Testis (tissue), 2 donors: ENCODE measurements at regions not wholly inside any gene's neighbourhood (a gene's known extent, or its start where the extent isn't known, plus 50 kb on each side); places are given as distances from the start of the nearest gene placed in this dataset.

Source experiments
- DNase-seq: peaks from one replicate; pipeline ENCODE4 v3.0.0-alpha.2; 2019
- H3K27ac ChIP-seq, 2 donors: fragments of 200-600 bp; sonication (generic); one replicate each; pipeline ENCODE4 v1.5.1; 2019
- H3K27me3 ChIP-seq: fragments of 200-600 bp; sonication (generic); one replicate; pipeline ENCODE4 v1.5.1; 2019
- H3K36me3 ChIP-seq: fragments of 200-600 bp; sonication (generic); one replicate; pipeline ENCODE4 v1.5.1; 2017; ENCODE audit warnings: low read depth; ENCODE audit errors: missing control alignments
- H3K4me1 ChIP-seq: fragments of 200-600 bp; sonication (generic); one replicate; pipeline ENCODE4 v1.5.1; 2019
- H3K4me3 ChIP-seq, 2 donors: fragments of 200-600 bp; sonication (generic); one replicate each; pipeline ENCODE4 v1.5.1; 2017 to 2019
- H3K9me3 ChIP-seq: fragments of 200-600 bp; sonication (generic); one replicate; pipeline ENCODE4 v1.5.1; 2017
- CTCF ChIP-seq, 3 experiments: fragments of 450-650 bp in 2 of 3; fragments of 200-600 bp in 1 of 3; sonication (generic) in 1 of 3; IDR thresholded peaks; one replicate each; pipeline ENCODE4 v1.5.1; 2016 to 2019; ENCODE audit warnings: antibody characterized with exemption in 3 of 3, mild to moderate bottlenecking in 2 of 3, moderate library complexity in 1 of 3
- POLR2A ChIP-seq: fragments of 450-650 bp; IDR thresholded peaks from one replicate; pipeline ENCODE4 v1.6.1; 2017; ENCODE audit warnings: antibody characterized with exemption, mild to moderate bottlenecking, moderate library complexity
- WGBS, 2 donors: methylation state at CpG; one replicate each; pipeline ENCODE4 v1.1.5; 2018; 5-methylcytosine and 5-hydroxymethylcytosine counted together
- intact Hi-C: fragments of 100-400 bp; cut with DNase I; formaldehyde crosslinking; loops from one replicate; pipeline ENCODE4 v1.15.1; 2023; ENCODE audit warnings: low total_unique reads

GRCh38 chr17:70622368-70623260, 453.3 kb downstream of the KCNJ2 start:
- 51 to 58% methylated on average over 12 of the region's 12 CpGs for WGBS, 2 donors
- no peak overlapping the region for H3K4me3 ChIP-seq
- peak; percentile 31 for DNase-seq
- H3K4me1 ChIP-seq: no peaks in the 10 kb centered on the region
- no peak overlapping the region for H3K27ac ChIP-seq
- TF ChIP-seq CTCF (IDR thresholded peaks at IDR 0.05) (peak in 1 of 3 experiments; percentile 17), POLR2A (no peak)
- H3K27me3 ChIP-seq: no peaks in the 10 kb centered on the region
- H3K9me3 ChIP-seq: no peaks in the 10 kb centered on the region
- intact Hi-C loops: loop anchor here (5.0 kb wide), 1 partner anchor 1050 kb away; no protein-coding TSS in a partner anchor
- no peaks in the 10 kb centered on the region for H3K36me3 ChIP-seq

- H3K27ac ChIP-seq: no peak overlapping the region
- DNase-seq: no peak
- intact Hi-C loops: loop anchor here (5.0 kb wide), 1 partner anchor 1052 kb away; no protein-coding TSS in a partner anchor
Measured at GRCh38 chr17:70624211-70624610, 454.9 kb downstream of the KCNJ2 start.

GRCh38 chr17:70629902-70630301, 460.6 kb downstream of the KCNJ2 start:
- peak in 2 of 3 experiments; percentile 7 to 28 for TF ChIP-seq CTCF (IDR thresholded peaks at IDR 0.05)
- no peak for TF ChIP-seq POLR2A
- Histone ChIP-seq H3K27ac (no peak overlapping the region), H3K27me3 (no peaks in the 10 kb centered on the region), H3K36me3 (no peaks in the 10 kb centered on the region), H3K4me3 (no peak overlapping the region), H3K4me1 (no peaks in the 10 kb centered on the region), H3K9me3 (no peaks in the 10 kb centered on the region)
- DNase-seq: no peak
- intact Hi-C loops: no loop called here
- WGBS, 2 donors: 48 to 60% methylated on average over 4 of the region's 4 CpGs

More at GRCh38 chr17:70624211-70624610, 454.9 kb downstream of the KCNJ2 start:
- Histone ChIP-seq H3K4me1 (no peaks in the 10 kb centered on the region), H3K9me3 (no peaks in the 10 kb centered on the region), H3K27me3 (no peaks in the 10 kb centered on the region), H3K36me3 (no peaks in the 10 kb centered on the region), H3K4me3 (no peak overlapping the region)
- TF ChIP-seq CTCF (IDR thresholded peaks at IDR 0.05) (no peak), POLR2A (no peak)

- WGBS, 2 donors: 46 to 48% methylated on average over 2 of the region's 2 CpGs
- TF ChIP-seq CTCF (IDR thresholded peaks at IDR 0.05) (peak; percentile 68 to 86 (median 73)), POLR2A (no peak)
- intact Hi-C loops: no loop called here
- Histone ChIP-seq H3K4me3 (no peak overlapping the region), H3K9me3 (no peaks in the 10 kb centered on the region), H3K36me3 (no peaks in the 10 kb centered on the region), H3K27ac (no peak overlapping the region), H3K27me3 (no peaks in the 10 kb centered on the region), H3K4me1 (no peaks in the 10 kb centered on the region)
- DNase-seq: peak; percentile 24
Measured at GRCh38 chr17:70636517-70637133, 467.3 kb downstream of the KCNJ2 start.
